ENCODE measurements at regions not wholly inside any gene's neighbourhood (a gene's known extent, or its start where the extent isn't known, plus 50 kb on each side); places are given as distances from the start of the nearest gene placed in this dataset.

DNA sequence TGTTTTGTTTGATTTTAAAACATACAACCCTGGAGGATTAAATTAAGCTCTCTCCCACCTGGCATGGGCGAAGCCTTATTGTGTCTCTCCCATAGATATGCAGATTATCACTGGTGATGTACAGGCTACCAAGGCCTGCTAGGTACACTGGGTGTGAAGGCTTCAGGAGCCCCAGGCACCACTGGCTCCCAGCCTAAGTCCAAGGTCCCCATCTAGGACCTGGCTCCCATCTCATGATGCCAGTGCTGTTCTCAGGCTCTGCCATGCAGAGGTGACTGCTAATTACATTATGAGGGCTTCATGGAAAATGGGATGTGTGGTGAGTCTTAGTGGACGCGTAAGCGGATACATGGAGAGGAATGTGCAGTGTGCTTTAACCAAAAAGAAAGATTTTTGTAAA lies 201.2 kb upstream of the KLHL29 start:
- no peak for DNase-seq

DNA sequence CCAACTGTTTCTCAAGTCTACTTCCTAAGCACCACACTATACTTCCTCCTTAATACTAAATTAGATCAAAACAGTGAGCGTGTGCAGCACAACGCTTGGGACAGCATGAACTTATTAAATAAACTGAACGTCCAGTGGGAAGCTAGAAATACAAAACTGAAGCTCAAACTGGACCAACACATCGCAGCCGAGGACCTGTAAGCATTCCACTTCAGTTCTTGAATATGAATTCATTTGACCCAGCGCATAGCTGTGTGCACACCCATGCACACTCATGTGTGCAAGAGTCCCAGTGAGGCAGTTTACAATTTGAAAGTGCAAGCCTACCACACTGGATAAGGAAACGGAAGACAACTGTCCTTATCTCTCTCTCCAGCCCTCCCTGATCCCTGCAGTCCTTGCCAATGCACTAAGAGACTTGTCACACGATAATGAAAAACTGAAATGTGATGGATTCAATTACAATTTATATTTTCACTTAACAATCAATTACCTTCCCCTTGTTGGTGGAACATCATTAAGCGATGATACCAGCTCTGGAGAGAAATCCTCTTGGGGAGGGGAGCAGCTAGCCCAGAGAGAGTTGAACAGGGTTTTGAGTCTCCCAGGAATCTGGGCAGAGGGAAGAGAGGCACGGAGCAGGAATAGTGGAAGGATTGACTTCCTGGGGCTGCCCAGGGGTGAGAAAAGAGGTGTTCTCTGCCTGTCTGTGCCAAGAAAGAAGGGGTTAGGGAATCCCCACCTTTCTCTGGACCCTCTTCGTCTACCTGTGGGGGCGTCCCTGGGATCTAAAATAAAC lies 186.5 kb upstream of the KLHL29 start:
- no peak for DNase-seq

DNA sequence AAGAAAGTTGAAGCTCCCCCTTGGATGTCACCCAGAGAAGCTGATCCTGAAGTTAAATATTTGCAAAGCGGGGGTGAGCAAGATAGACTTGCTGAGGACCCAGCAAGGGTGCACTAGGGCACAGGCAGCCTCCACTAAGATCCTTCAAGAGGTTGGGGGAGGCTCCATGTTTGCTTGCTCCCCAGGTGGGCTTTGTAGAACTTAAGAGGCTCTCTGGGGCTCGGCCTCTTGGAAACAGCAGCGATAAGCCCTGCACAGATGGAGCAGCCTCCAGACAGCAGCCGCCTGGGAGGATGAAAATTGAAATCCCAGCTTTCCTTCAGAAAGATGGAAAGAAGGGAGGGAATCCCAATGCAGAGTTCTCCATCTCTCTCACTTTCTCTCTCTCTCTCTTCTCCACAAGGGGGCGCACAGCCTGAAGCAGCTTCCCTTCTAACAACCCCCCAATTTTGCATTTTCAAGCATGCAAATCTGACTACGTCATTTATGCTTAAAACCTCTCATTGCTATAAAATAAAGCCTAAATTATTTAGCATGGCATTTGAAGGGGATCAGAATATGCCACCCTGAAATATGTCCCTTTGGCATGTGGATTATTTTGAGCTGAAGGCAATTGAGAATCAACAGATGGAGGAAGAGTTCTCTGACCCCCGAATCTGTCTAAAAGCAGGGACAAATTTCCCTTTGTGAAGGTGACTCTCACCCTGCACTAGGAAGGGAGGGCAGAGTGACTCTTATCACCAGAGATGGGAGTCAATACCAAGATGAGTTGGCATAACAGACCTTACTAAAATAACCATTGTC lies 185.7 kb upstream of the KLHL29 start:
- DNase-seq = peak; percentile 18

DNA sequence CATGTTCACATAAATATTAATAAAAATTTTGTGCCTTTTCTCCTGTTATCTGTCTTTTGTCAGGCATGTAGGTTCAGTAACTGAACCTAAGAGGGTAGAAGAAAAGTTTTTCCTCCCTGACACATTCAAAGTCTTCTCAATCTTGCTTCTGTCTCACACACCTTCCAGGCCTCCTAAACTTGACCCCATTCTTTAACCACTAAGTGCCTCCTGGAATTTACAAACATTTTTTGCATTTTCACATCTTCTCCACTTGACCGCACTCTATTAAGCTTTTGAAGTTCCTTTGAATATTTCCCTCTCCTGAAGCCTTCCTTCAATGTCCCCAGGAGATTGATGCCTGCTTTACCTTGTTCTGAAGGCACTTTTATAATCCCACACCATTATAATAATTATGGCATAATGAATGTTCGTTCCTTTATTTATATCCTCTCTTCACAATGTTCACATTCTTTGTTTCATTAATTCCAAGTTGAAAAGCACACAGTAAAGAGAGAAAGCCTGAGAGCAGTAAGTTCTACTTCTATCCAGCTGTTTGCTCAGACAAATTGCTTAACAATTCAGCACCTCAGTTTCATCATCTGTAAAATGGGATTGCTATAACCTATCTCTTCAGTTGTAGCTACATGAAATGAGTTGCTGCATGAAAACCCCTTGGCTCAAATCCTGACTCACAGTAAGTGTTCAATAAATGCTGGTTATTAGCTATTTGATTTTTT lies 184.8 kb upstream of the KLHL29 start:
- DNase-seq = no peak

DNA sequence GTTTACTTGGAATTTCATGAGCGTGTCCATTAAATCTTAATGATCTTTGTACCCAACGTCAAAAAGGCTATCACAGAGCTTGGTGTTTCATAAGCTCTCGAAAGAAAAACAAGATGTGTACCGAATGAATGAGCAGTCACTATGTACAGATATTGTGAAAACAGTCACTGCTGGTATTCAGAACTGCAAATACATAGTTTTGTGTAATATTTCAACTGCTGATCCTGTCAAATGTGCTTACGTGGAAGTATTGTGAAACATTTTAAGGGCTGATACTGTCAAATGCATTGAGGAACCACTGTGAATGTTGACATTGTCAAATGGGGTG lies 184.2 kb upstream of the KLHL29 start:
- no peak for DNase-seq

DNA sequence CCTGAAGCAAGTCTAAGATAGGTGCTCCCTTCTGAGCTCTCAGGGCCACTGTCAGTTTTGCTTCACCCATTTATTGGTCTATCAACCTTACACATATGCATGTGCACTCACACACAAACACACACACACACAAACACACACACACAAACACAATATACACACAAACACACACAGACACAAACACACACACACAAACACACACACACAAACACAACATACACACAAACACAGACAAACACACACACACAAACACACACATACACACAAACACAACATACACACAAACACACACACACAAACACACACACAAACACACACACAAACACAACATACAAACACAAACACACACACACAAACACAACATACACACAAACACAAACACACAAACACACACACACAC lies 181.6 kb upstream of the KLHL29 start:
- no peak for DNase-seq

DNA sequence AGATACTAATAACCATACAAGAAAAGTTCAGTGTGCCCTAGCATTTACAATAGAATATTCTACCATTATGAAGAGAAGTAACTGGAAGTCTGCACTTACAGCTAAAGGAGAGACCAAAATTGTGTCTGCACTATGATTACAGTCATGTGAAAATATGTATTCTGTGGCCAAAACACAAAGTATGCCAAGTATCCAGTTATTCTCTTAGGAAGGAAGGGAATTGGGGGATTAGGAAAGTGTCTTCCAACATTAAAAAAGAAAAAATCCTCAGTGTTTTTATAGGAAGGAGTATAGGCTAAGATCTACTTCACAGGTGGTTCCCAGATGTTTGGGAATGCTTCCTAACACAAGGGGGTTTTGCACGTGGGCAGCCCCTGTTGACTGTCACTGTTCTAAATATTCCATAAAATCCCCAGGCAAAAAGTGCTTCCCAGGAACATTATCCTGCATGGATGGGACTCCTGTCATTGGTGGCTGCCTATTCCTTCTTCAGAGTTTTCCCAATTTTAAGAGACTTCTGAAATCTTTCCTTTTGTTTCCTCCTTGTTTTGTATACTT lies 180.2 kb upstream of the KLHL29 start:
- DNase-seq = no peak

DNA sequence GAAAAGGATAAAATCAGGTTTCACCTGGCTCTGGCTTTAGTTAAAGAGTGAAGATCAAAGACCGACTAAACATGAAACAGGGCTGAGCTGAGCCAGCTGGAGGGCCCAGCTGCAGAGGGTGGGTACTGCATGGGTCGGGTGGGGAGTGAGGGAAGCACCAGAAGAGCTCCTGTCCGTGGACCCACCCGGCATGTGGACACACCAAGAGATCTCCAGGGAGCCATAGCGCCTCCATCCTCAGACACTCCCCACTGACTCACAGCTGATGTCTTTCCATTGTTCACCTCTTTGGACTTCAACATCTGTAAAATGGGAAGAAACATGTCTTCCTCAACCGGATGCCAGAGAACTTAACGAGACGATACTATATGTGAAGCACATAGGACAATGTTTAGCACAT lies 178.3 kb upstream of the KLHL29 start:
- DNase-seq = no peak

DNA sequence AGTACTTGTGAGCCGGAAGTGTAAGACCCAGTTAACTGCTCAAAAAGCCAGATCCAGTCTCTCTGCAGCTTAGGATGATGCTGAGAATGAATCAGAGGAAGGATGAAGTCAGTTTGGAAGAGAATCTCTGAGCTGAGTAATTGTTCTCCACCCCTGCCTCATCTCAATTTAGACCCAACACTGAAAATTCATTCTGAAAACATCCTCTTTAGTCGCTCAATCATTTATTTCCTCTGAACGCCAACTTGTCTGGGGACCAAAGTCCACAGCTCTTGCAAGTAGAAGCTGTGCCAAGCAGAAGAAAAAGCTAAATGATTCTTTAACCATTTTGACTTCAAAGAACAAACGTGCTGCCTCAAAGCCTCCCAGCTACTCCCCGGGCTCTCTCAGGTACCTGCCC lies 177.1 kb upstream of the KLHL29 start:
- no peak for DNase-seq

DNA sequence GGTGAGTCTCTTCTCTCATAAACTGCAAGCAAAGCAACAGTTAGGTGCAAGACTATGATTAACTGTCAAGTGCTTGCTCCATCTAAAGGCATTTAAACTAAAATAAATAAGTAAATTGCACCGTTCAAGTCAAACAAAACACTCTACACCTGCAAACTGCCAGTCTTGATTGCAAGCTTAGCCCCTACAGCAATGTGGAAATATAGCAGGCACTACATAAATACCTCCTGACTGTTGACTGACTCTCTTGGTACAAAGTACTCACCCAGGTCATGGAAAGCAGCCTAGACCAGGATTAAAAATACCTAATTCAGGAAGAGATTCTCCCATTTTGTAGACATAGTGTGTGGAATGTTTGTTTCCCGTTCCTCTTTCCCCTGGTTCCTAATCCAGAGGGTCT lies 176.6 kb upstream of the KLHL29 start:
- DNase-seq = no peak

DNA sequence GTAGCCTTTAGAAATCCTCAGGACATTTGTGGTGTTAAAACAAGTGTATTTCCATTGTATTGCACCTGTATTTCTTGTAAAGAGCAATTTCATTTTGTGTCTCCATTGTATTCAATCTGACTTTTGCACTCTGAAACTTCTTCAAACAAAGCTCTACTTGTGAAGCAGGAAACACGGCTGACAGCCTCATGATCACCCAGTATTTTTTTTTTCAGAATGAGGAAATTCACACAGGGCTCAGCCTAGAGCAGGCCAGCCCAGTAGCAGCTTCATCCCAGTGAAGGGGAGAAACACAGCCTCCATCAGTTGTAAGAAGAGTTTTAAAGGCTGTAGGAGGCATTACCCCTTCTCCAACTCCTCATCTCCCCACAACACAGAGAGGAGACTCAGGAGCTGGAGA lies 175.9 kb upstream of the KLHL29 start:
- DNase-seq = no peak

DNA sequence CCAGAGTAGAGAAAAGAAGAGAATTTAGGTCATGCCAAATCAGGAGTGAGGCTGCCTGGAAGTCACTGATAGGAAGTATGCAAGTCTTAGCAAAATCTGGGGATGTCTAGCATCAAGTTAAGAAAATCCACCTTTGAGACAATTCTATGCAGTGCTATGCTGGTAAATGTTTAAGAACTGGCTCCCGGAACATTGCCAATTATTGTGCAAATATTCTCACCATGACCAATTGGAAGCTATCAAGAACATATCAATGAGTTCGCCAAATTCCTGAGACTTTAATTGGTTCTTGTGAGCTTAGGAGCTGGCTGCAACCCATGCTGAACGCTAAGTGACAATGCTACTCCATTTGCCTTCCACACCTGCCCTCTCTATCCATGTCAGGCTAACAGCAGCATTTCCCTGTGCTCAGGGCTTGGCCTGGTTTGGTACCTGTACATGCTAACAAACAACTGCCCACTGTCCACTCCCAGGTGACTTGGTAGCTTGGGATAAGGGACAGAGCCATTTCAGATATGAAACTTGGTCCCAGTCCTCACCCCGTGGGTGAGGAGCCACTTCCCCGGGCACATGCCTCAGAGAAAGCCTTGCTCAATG lies 172.9 kb upstream of the KLHL29 start:
- no peak for DNase-seq

DNA sequence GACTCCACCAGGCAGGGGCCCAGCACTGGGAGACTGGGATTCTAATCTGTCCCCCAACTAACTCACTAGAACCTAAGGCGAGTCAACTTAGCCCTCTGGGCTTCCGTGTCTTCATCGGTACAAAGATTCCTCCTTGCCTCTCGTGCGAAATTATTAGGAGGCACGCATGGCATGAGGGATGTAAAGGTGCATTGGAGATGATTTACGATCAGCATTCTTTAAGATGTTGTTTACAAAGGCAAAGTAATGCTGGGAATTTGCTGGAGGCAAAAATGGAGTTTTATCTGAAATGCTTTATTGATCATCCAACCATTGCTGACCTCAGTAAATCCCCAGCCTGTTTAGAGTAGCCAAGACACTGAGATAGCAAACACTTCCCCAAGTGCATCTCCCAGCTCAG lies 171.8 kb upstream of the KLHL29 start:
- DNase-seq = no peak

DNA sequence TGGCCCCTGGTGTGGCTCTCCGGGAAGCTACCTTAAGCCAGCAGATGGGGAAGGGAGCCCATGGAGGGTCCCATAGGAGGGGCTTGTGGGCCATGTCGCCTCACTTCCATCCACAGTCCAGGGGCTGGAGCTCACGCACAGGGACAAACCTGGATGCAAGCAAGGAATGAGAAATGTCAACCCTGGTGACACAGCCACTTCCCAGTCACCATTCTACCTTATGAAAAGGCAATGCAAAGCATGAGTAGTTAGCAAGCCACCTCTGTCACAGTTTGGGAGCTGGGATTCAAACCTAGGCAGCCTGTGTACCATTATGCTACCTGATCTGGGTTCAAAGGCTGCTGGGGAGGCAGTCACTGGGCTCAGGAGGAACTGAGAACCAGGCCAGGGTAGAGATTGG lies 170.0 kb upstream of the KLHL29 start:
- DNase-seq = no peak

DNA sequence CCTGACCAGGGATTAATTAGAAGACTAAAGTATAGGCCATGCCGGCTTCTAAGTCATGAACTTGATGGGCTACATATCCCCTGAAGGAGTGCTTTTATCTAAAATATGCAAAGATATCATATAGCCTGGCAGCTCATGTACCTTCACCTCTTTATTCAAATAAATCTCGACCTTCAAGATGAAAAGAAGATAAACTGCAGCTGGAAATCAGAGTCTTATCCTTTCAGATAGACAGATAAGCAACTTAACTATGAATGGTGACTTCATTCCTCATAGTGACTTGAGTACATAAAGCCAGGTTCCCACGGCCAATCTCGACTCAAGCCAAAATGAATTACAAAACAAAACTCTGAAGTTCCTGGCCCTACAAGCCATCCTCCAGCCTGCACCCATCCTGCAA lies 165.3 kb upstream of the KLHL29 start:
- no peak for DNase-seq

DNA sequence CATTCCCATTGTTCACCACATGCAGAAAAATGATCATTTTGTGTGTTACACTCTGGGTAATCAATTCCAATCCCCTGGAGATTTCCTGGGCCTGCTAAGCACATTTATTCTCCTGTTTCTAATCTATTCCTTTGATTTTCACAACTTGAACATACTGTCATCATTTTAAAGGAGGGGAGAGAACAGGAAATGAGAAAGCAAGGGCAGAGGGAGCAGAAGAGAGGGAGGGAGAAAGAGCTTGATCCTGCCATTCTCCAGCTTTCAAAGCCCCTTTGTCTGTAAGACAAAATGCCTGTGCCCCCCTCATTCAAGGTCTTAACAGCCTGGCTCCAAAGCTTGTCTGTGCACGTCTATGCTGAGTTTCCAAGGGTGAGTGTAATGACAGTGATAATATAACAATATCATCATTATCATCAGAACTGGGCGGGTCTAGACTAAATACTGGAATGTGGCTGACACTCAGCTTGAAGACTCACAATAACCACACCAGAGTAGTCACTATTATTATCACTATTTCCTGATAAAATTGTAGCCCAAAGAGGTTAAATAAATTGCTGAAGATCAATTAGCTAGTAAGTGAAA lies 164.4 kb upstream of the KLHL29 start:
- no peak for DNase-seq

DNA sequence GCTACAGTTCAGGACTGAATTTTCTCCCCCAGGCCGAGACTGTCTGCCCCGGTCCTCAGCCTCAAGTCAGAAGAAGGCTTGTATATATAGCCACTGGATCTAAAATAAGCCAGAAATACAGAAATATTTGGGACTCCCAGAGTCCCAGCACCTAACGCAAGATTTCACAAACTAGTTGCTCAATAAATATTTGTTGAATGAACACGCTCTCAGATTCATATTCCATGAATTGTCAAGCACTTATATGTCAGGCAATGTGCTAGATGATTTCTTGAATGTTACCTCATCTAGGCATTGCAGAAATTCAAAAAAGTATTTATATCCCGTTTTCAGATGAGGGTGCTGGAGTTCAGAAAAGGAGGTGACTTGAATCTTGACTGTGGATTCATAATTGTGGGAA lies 163.7 kb upstream of the KLHL29 start:
- no peak for DNase-seq

DNA sequence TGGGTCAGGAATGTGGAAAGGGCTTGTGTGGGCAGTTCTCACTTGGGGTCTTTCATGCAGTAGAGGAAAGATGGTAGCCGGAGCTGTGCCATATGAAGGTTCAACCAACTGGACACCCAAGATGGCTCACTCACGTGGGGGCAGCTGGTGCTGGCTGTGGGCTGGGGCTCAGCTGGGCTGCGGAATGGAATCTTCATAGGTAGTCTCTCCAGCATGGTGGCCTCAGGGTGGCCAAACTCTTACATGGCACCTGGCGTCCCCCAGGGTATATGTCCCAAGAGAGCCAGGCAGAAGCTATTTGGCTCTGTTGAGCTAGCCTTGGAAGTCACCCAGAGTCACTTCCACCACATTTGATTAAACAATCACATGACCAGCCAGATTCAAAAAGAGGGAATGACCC lies 163.1 kb upstream of the KLHL29 start:
- DNase-seq = no peak

DNA sequence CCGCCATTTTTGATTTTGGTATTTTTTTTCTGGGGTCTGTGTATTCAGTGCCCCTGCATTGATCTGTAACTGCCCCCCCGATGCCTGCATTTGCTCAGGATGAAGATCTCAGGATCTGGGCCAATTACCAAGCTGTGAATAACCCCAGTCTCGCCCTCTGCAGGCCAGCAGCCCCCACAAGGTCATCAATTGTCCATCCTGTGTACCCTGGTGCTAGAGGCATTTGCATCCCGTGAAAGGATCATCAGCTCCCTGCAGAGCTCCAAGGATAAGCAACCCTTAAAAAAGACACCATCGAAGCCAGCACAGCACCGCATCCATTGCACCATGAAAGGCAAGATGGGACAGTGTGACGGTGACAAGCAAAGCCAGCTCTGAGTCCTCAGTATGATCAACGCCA lies 154.1 kb upstream of the KLHL29 start:
- no peak for DNase-seq

DNA sequence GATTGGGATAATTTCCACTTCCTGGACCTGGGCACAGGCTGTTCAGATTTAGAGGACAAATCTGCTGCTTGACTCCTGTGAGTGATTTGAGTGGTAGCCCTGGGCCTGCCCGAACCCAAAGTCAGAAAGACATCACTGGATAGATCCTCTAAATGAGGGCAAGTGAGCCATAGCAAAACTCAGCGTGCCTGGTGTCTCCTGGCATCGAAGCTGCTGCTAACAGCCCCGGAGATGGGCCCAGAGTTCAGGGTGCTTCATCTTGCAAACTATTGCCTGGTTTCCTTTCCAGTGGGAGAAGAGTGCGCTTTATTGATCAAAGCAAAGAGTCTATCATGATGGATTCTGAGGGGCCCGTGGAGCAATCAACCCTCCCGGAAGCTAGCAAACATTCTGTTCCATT lies 153.1 kb upstream of the KLHL29 start:
- no peak for DNase-seq

DNA sequence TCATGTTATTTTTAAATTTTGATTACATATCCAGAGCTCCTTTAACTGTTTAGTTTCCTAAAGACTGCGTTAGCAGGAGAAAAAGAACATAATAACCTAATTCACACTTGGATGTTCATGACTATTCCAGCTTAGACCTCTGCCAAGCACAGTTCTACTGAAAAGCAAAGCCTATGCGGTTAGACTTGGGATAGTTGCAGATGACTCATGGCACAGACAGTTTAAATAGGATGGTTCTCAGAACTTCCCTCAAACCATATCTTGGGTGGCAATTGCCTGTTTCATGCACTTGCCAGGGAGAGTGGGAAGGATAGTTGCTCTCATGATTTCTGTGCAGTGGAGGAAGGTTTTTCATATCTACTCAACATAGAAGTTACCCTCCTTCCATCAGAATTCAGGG lies 149.7 kb upstream of the KLHL29 start:
- DNase-seq = no peak

DNA sequence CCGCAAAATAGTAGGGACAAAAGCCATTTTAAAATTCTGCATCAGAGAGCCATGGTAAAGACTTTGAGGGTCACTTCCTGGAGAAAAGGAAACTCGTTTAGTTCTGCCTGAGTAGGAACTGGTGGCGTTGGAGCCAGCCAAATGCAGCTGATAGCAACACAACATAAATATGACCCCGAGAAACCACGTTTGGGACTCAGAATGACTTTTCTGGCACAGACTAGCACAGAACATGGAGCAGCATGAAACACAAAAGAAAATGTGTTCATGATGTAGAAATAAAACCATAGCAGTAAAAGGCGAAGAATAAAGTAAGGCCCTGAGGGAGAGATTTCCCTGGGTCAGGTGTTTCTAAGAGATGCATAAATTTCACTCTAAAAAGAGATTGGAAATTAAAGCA lies 149.2 kb upstream of the KLHL29 start:
- DNase-seq = no peak

DNA sequence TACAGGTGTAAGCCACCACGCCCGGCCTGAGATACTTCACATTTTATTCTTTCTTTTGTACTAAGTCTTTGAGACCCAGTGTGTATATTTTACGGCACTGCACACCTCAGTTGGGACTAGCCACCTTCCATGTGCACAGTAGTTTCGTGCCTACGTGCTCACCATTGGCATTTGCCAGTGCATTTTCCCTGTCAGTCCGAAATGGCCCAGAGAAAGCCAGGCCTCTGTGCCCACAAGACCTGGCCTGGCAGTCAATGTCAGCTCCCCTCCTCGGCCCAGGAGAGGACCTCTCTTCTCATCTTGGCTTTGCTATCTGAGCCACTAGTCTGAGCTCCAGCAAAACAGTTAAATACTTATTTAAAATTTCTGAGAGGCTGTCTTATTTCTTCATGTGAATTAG lies 147.8 kb upstream of the KLHL29 start:
- no peak for DNase-seq
